Stimulated activated CD4-positive, alpha-beta T cell treated with anti-CD3 and anti-CD28 coated beads, TNF-alpha, amount 100 ng/mL, for 24 hours (primary cell): ENCODE measurements at regions not wholly inside any gene's neighbourhood (a gene's known extent, or its start where the extent isn't known, plus 50 kb on each side); places are given as distances from the start of the nearest gene placed in this dataset.
"Not testable (repeated sequence)": the region's sequence is repeated elsewhere in the genome, so short reads cannot be mapped to it uniquely, and the experiment has no call there.

ENCODE experiments used
- DNase-seq, 3 experiments: peaks; one replicate each; pipeline ENCODE4 v3.0.0-alpha.2; 2020; ENCODE audit warnings: low read depth in 3 of 3

- DNase-seq, result not testable (repeated sequence)
These were observed 518.4 kb downstream of the TUBA3C start for GRCh38 chr13:18663222-18663621.

- peak in 1 of 3 experiments; percentile 30 for DNase-seq
These were observed 537.9 kb downstream of the TUBA3C start for GRCh38 chr13:18643644-18644172.

- not testable (repeated sequence) for DNase-seq
These were observed 552.7 kb downstream of the TUBA3C start for GRCh38 chr13:18628928-18629327.

- DNase-seq, result no peak
These were observed 553.2 kb downstream of the TUBA3C start for GRCh38 chr13:18628428-18628827.

GRCh38 chr13:18624061-18624460 lies 557.6 kb downstream of the TUBA3C start:
- not testable (repeated sequence) for DNase-seq

- DNase-seq, result not testable (repeated sequence)
These were observed 563.2 kb downstream of the TUBA3C start for GRCh38 chr13:18618442-18618841.

GRCh38 chr13:18610476-18610875 lies 571.1 kb downstream of the TUBA3C start:
- DNase-seq, result not testable (repeated sequence)

- DNase-seq, result not testable (repeated sequence)
These were observed 572.3 kb downstream of the TUBA3C start for GRCh38 chr13:18609371-18609770.

GRCh38 chr13:18608851-18609250 lies 572.8 kb downstream of the TUBA3C start:
- DNase-seq, result not testable (repeated sequence)

GRCh38 chr13:18600366-18600765 lies 581.3 kb downstream of the TUBA3C start:
- not testable (repeated sequence) for DNase-seq

- DNase-seq, result peak in 1 of 3 experiments; percentile 12
These were observed 581.8 kb downstream of the TUBA3C start for GRCh38 chr13:18599791-18600211.

- not testable (repeated sequence) for DNase-seq
These were observed 583.1 kb downstream of the TUBA3C start for GRCh38 chr13:18598543-18598942.

GRCh38 chr13:18597940-18598339 lies 583.7 kb downstream of the TUBA3C start:
- DNase-seq, result not testable (repeated sequence)

GRCh38 chr13:18577103-18577502 lies 604.5 kb downstream of the TUBA3C start:
- not testable (repeated sequence) for DNase-seq

GRCh38 chr13:18567890-18568289 lies 613.7 kb downstream of the TUBA3C start:
- not testable (repeated sequence) for DNase-seq
